ENCODE measurements at regions not wholly inside any gene's neighbourhood (a gene's known extent, or its start where the extent isn't known, plus 50 kb on each side); places are given as distances from the start of the nearest gene placed in this dataset.

GRCh38 chr16:48011878-48012658, 143.7 kb downstream of the ABCC12 start:
- H3K4me3 ChIP-seq (ENCODE audit: low read depth, low read length): no peak overlapping the region
- DNase-seq (ENCODE audit: low read depth): no peak
- TF ChIP-seq, protein P1, sequence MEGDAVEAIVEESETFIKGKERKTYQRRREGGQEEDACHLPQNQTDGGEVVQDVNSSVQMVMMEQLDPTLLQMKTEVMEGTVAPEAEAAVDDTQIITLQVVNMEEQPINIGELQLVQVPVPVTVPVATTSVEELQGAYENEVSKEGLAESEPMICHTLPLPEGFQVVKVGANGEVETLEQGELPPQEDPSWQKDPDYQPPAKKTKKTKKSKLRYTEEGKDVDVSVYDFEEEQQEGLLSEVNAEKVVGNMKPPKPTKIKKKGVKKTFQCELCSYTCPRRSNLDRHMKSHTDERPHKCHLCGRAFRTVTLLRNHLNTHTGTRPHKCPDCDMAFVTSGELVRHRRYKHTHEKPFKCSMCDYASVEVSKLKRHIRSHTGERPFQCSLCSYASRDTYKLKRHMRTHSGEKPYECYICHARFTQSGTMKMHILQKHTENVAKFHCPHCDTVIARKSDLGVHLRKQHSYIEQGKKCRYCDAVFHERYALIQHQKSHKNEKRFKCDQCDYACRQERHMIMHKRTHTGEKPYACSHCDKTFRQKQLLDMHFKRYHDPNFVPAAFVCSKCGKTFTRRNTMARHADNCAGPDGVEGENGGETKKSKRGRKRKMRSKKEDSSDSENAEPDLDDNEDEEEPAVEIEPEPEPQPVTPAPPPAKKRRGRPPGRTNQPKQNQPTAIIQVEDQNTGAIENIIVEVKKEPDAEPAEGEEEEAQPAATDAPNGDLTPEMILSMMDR (IDR thresholded peaks at IDR 0.05; ENCODE audit: insufficient read depth, low read depth, low read length, missing control alignments): no peak

GRCh38 chr16:48011466-48011865, 144.3 kb downstream of the ABCC12 start:
- H3K4me3 ChIP-seq (ENCODE audit: low read depth, low read length): no peak overlapping the region
- no peak for DNase-seq (ENCODE audit: low read depth)
- TF ChIP-seq, protein P1 (IDR thresholded peaks at IDR 0.05; ENCODE audit: insufficient read depth, low read depth, low read length, missing control alignments): no peak

- no peak for DNase-seq (ENCODE audit: low read depth)
- TF ChIP-seq, protein P1 (IDR thresholded peaks at IDR 0.05; ENCODE audit: insufficient read depth, low read depth, low read length, missing control alignments): no peak
- no peak overlapping the region for H3K4me3 ChIP-seq (ENCODE audit: low read depth, low read length)
These were observed 147.7 kb downstream of the ABCC12 start for GRCh38 chr16:48008011-48008525.

DNA sequence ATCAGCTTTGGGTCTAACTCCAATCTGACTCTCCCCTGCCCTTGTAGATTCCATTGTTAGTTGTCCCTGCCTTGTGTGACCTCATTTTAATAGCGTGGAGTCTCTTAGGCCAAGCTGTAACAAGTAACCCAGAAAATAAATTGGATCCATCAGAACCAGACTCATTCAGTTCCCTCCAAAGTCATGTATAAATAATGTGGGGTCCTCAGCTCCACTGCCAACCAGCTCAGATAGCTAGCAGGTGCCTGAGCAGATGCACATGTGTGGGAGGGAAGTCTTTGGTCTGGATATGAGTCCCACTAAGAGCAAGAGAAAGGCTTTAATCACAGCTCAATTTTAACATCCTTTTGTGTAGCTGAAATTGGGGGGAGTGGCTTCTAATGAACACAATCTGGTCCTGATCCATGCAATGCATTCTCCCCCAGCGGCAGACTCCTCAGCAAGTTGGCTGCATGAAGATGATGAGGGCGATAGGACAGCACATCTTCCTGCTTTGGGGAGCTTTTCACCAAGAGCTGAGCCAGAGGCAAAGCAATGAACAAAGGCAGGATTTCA, 151.6 kb downstream of the ABCC12 start:
- H3K4me3 ChIP-seq (ENCODE audit: low read depth, low read length): no peak overlapping the region
- TF ChIP-seq, protein P1 (IDR thresholded peaks at IDR 0.05; ENCODE audit: insufficient read depth, low read depth, low read length, missing control alignments): no peak
- no peak for DNase-seq (ENCODE audit: low read depth)

DNA sequence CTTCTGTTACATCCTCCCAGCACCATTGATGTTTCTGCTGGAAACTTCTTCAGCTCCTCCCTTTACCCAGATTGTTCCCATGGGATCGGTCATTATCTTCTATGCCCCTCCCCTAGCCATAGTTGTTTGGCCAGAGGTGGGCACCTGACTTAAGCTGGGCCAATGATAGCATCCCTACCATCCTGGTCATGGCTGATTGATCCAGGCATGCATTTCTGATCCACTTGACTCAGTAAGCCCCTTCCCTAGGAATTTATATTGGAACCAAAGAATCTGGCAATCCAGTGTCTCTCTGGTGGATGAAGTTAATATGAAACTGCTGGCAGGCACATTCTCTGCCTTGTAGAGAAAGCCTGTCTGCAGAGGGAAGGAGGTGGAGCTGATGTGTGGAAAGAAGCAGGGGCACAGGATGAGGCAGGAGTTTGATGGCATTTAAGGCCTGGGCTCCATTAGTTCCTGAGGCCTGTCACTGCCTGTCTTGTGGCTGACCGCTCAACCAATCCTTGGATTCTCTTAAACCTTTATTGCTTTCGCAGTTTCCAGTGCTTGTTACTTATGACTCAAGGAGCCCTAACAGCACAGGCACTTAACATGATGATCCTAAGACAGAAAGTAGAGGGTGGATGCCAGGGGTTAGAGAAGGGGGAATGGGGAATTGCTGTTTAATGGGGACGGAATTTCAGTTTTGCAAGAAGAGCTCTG, 152.4 kb downstream of the ABCC12 start:
- DNase-seq (ENCODE audit: low read depth): no peak
- TF ChIP-seq, protein P1 (IDR thresholded peaks at IDR 0.05; ENCODE audit: insufficient read depth, low read depth, low read length, missing control alignments): no peak
- H3K4me3 ChIP-seq (ENCODE audit: low read depth, low read length): no peak overlapping the region

- TF ChIP-seq, protein P1 (IDR thresholded peaks at IDR 0.05; ENCODE audit: insufficient read depth, low read depth, low read length, missing control alignments): no peak
- no peak for DNase-seq (ENCODE audit: low read depth)
- no peak overlapping the region for H3K4me3 ChIP-seq (ENCODE audit: low read depth, low read length)
These were observed 154.4 kb downstream of the ABCC12 start for GRCh38 chr16:48001324-48001895.
